Skeletal muscle satellite cell (primary cell): ENCODE measurements at regions not wholly inside any gene's neighbourhood (a gene's known extent, or its start where the extent isn't known, plus 50 kb on each side); places are given as distances from the start of the nearest gene placed in this dataset. TPM values are rescaled to one million over a fixed set of nuclear protein-coding genes. Genes with fewer than 3 reads are reported as not detected.

Experiments used
- small RNA-seq: library from RNA; depleted of rRNA; stranded (forward); fragments of <200 nt; gene quantifications from one replicate; pipeline ENCODE3, GENCODE V24; 2012

Small RNAs in the stretch of these regions (small RNA-seq; reads per million reads assigned to genes)
- gene MIR6074 (not detected), gene RNA5SP362 (not detected)
